ENCODE measurements at regions not wholly inside any gene's neighbourhood (a gene's known extent, or its start where the extent isn't known, plus 50 kb on each side); places are given as distances from the start of the nearest gene placed in this dataset.

- FAIRE-seq (no peak), DNase-seq (ENCODE audit: insufficient read length, low spot score) (no peak)
- no peak for TF ChIP-seq POLR2A (IDR thresholded peaks at IDR 0.05; ENCODE audit: low read depth, low read length)
These were observed 101.9 kb downstream of the GAS2L3 start for GRCh38 chr12:100675432-100675831.

- DNase-seq (ENCODE audit: insufficient read length, low spot score) (no peak), FAIRE-seq (no peak)
- TF ChIP-seq POLR2A (IDR thresholded peaks at IDR 0.05; ENCODE audit: low read depth, low read length): no peak
These were observed 107.6 kb downstream of the GAS2L3 start for GRCh38 chr12:100681074-100681473.

- DNase-seq (ENCODE audit: insufficient read length, low spot score): no peak
- TF ChIP-seq POLR2A (IDR thresholded peaks at IDR 0.05; ENCODE audit: low read depth, low read length): no peak
- FAIRE-seq: no peak
These were observed 108.7 kb downstream of the GAS2L3 start for GRCh38 chr12:100682178-100682577.

GRCh38 chr12:100687686-100688085 lies 106.9 kb upstream of the ANO4 start:
- no peak for DNase-seq (ENCODE audit: insufficient read length, low spot score)
- TF ChIP-seq POLR2A (IDR thresholded peaks at IDR 0.05; ENCODE audit: low read depth, low read length): no peak
- no peak for FAIRE-seq

- no peak for FAIRE-seq
- DNase-seq (ENCODE audit: insufficient read length, low spot score): no peak
- TF ChIP-seq POLR2A (IDR thresholded peaks at IDR 0.05; ENCODE audit: low read depth, low read length): no peak
These were observed 106.1 kb upstream of the ANO4 start for GRCh38 chr12:100688451-100688864.

GRCh38 chr12:100692502-100692901 lies 102.1 kb upstream of the ANO4 start:
- no peak for DNase-seq (ENCODE audit: insufficient read length, low spot score)
- TF ChIP-seq POLR2A (IDR thresholded peaks at IDR 0.05; ENCODE audit: low read depth, low read length): no peak
- no peak for FAIRE-seq

GRCh38 chr12:100698518-100698917 lies 96.1 kb upstream of the ANO4 start:
- FAIRE-seq (no peak), DNase-seq (ENCODE audit: insufficient read length, low spot score) (no peak)
- no peak for TF ChIP-seq POLR2A (IDR thresholded peaks at IDR 0.05; ENCODE audit: low read depth, low read length)

GRCh38 chr12:100699209-100699608 lies 95.4 kb upstream of the ANO4 start:
- no peak for TF ChIP-seq POLR2A (IDR thresholded peaks at IDR 0.05; ENCODE audit: low read depth, low read length)
- FAIRE-seq: no peak

GRCh38 chr12:100703337-100703736 lies 91.2 kb upstream of the ANO4 start:
- no peak for TF ChIP-seq POLR2A (IDR thresholded peaks at IDR 0.05; ENCODE audit: low read depth, low read length)
- FAIRE-seq: no peak
- DNase-seq (ENCODE audit: insufficient read length, low spot score): no peak

More at GRCh38 chr12:100699209-100699608, 95.4 kb upstream of the ANO4 start:
- DNase-seq (ENCODE audit: insufficient read length, low spot score): no peak

- no peak for FAIRE-seq
- TF ChIP-seq POLR2A (IDR thresholded peaks at IDR 0.05; ENCODE audit: low read depth, low read length): no peak
- no peak for DNase-seq (ENCODE audit: insufficient read length, low spot score)
These were observed 90.7 kb upstream of the ANO4 start for GRCh38 chr12:100703868-100704267.

- FAIRE-seq (peak; percentile 93), DNase-seq (ENCODE audit: insufficient read length, low spot score) (no peak)
- no peak for TF ChIP-seq POLR2A (IDR thresholded peaks at IDR 0.05; ENCODE audit: low read depth, low read length)
These were observed 88.5 kb upstream of the ANO4 start for GRCh38 chr12:100706033-100706432.

- no peak for FAIRE-seq
- DNase-seq (ENCODE audit: insufficient read length, low spot score): no peak
- no peak for TF ChIP-seq POLR2A (IDR thresholded peaks at IDR 0.05; ENCODE audit: low read depth, low read length)
These were observed 86.0 kb upstream of the ANO4 start for GRCh38 chr12:100708591-100708990.

- TF ChIP-seq POLR2A (IDR thresholded peaks at IDR 0.05; ENCODE audit: low read depth, low read length): no peak
- DNase-seq (ENCODE audit: insufficient read length, low spot score) (no peak), FAIRE-seq (no peak)
These were observed 78.3 kb upstream of the ANO4 start for GRCh38 chr12:100715976-100716944.

GRCh38 chr12:100716945-100717732 lies 77.4 kb upstream of the ANO4 start:
- TF ChIP-seq POLR2A (IDR thresholded peaks at IDR 0.05; ENCODE audit: low read depth, low read length): no peak
- DNase-seq (ENCODE audit: insufficient read length, low spot score) (no peak), FAIRE-seq (no peak)
